Tibial nerve (tissue), 4 donors: ENCODE measurements at regions not wholly inside any gene's neighbourhood (a gene's known extent, or its start where the extent isn't known, plus 50 kb on each side); places are given as distances from the start of the nearest gene placed in this dataset.

Experiments used
- EP300 ChIP-seq, 2 donors: sonication (generic); formaldehyde crosslinking; IDR thresholded peaks; one replicate each; pipeline ENCODE4 v1.6.1; 2017; ENCODE audit warnings: antibody characterized with exemption in 2 of 2, mild to moderate bottlenecking in 1 of 2
- POLR2A ChIP-seq, 2 donors: fragments of 450-650 bp; IDR thresholded peaks; one replicate each; pipeline ENCODE4 v1.6.1; 2017; ENCODE audit warnings: antibody characterized with exemption in 2 of 2, mild to moderate bottlenecking in 2 of 2, moderate library complexity in 2 of 2
- TF ChIP-seq, protein P1 (sequence below), 5 experiments: fragments of 200-600 bp in 3 of 5; fragments of 450-650 bp in 2 of 5; sonication (generic) in 3 of 5; IDR thresholded peaks; one replicate each; pipeline ENCODE4 v1.5.1; 2016 to 2019; ENCODE audit warnings: antibody characterized with exemption in 5 of 5, mild to moderate bottlenecking in 3 of 5, moderate library complexity in 2 of 5

- TF ChIP-seq, protein P1, sequence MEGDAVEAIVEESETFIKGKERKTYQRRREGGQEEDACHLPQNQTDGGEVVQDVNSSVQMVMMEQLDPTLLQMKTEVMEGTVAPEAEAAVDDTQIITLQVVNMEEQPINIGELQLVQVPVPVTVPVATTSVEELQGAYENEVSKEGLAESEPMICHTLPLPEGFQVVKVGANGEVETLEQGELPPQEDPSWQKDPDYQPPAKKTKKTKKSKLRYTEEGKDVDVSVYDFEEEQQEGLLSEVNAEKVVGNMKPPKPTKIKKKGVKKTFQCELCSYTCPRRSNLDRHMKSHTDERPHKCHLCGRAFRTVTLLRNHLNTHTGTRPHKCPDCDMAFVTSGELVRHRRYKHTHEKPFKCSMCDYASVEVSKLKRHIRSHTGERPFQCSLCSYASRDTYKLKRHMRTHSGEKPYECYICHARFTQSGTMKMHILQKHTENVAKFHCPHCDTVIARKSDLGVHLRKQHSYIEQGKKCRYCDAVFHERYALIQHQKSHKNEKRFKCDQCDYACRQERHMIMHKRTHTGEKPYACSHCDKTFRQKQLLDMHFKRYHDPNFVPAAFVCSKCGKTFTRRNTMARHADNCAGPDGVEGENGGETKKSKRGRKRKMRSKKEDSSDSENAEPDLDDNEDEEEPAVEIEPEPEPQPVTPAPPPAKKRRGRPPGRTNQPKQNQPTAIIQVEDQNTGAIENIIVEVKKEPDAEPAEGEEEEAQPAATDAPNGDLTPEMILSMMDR (IDR thresholded peaks at IDR 0.05): no peak
- TF ChIP-seq POLR2A (IDR thresholded peaks at IDR 0.05) (no peak), EP300 (IDR thresholded peaks at IDR 0.05) (no peak)
Observed at GRCh38 chr2:175356901-175357300, 175.4 kb upstream of the ATP5MC3 start.
